Large intestine (tissue), 3 donors: ENCODE measurements at regions not wholly inside any gene's neighbourhood (a gene's known extent, or its start where the extent isn't known, plus 50 kb on each side); places are given as distances from the start of the nearest gene placed in this dataset.

ENCODE experiments used
- DNase-seq, 2 donors: peaks; one replicate each; pipeline versions ENCODE4 v3.0.0 to v3.0.0-alpha.2; 2013
- H3K27ac ChIP-seq: one replicate; pipeline ENCODE4 v1.5.1; 2013; ENCODE audit warnings: low read length
- H3K27me3 ChIP-seq: 2 replicates; pipeline ENCODE4 v1.6.1; 2013; ENCODE audit warnings: low read length; ENCODE audit not compliant: control insufficient read depth, insufficient read depth
- H3K36me3 ChIP-seq: 2 replicates; pipeline ENCODE4 v1.6.1; 2013; ENCODE audit warnings: low read length; ENCODE audit not compliant: control insufficient read depth, insufficient read depth
- H3K4me1 ChIP-seq: one replicate; pipeline ENCODE4 v1.6.1; 2013; ENCODE audit warnings: low read length; ENCODE audit not compliant: control insufficient read depth, insufficient read depth
- H3K4me3 ChIP-seq: one replicate; pipeline ENCODE4 v1.5.1; 2013; ENCODE audit warnings: low read length
- H3K9me3 ChIP-seq: one replicate; pipeline ENCODE4 v1.6.1; 2013; ENCODE audit warnings: mild to moderate bottlenecking, low read depth, low read length, moderate library complexity; ENCODE audit not compliant: control insufficient read depth
- WGBS: methylation state at CpG from one replicate; pipeline ENCODE4 v1.1.5; 2013; ENCODE audit warnings: low lambda C conversion rate; ENCODE audit not compliant: insufficient coverage; 5-methylcytosine and 5-hydroxymethylcytosine counted together

- no peaks in the 10 kb centered on the region for H3K27me3 ChIP-seq
- no peak overlapping the region for H3K4me3 ChIP-seq
- no peaks in the 10 kb centered on the region for H3K9me3 ChIP-seq
- no peaks in the 10 kb centered on the region for H3K36me3 ChIP-seq
- DNase-seq: no peak
- H3K4me1 ChIP-seq: no peaks in the 10 kb centered on the region
- WGBS: no CpG with 5 or more reads among the region's 3 CpGs
- H3K27ac ChIP-seq: no peak overlapping the region
Measured at GRCh38 chr10:108862676-108863350, 1060.5 kb downstream of the XPNPEP1 start.

GRCh38 chr10:108861181-108861754, 1062.0 kb downstream of the XPNPEP1 start:
- H3K27ac ChIP-seq: no peak overlapping the region
- H3K27me3 ChIP-seq: no peaks in the 10 kb centered on the region
- H3K4me3 ChIP-seq: no peak overlapping the region
- DNase-seq: no peak
- H3K36me3 ChIP-seq: no peaks in the 10 kb centered on the region
- no peaks in the 10 kb centered on the region for H3K9me3 ChIP-seq
- 80% methylated on average over 1 of the region's 5 CpGs for WGBS
- no peaks in the 10 kb centered on the region for H3K4me1 ChIP-seq

- Histone ChIP-seq H3K4me3 (no peak overlapping the region), H3K36me3 (no peaks in the 10 kb centered on the region), H3K27me3 (no peaks in the 10 kb centered on the region), H3K27ac (no peak overlapping the region), H3K9me3 (no peaks in the 10 kb centered on the region), H3K4me1 (no peaks in the 10 kb centered on the region)
- no peak for DNase-seq
- 100% methylated on average over 1 of the region's 4 CpGs for WGBS
Measured at GRCh38 chr10:108852211-108852610, 1071.1 kb downstream of the XPNPEP1 start.

- H3K27me3 ChIP-seq: no peaks in the 10 kb centered on the region
- H3K4me1 ChIP-seq: no peaks in the 10 kb centered on the region
- DNase-seq: no peak
- no peaks in the 10 kb centered on the region for H3K9me3 ChIP-seq
- WGBS: no CpG with 5 or more reads among the region's 1 CpG
- H3K27ac ChIP-seq: no peak overlapping the region
- no peak overlapping the region for H3K4me3 ChIP-seq
- no peaks in the 10 kb centered on the region for H3K36me3 ChIP-seq
Measured at GRCh38 chr10:108850138-108850854, 1073.0 kb downstream of the XPNPEP1 start.

- Histone ChIP-seq H3K27ac (no peak overlapping the region), H3K36me3 (no peaks in the 10 kb centered on the region), H3K4me1 (no peaks in the 10 kb centered on the region), H3K9me3 (no peaks in the 10 kb centered on the region), H3K27me3 (no peaks in the 10 kb centered on the region), H3K4me3 (no peak overlapping the region)
- WGBS: 75% methylated on average over 1 of the region's 2 CpGs
- DNase-seq: no peak
Measured at GRCh38 chr10:108849688-108850087, 1073.6 kb downstream of the XPNPEP1 start.

- no peak for DNase-seq
- Histone ChIP-seq H3K4me1 (no peaks in the 10 kb centered on the region), H3K36me3 (no peaks in the 10 kb centered on the region), H3K9me3 (no peaks in the 10 kb centered on the region), H3K27me3 (no peaks in the 10 kb centered on the region), H3K4me3 (no peak overlapping the region), H3K27ac (no peak overlapping the region)
Measured at GRCh38 chr10:108849186-108849585, 1074.1 kb downstream of the XPNPEP1 start.

- Histone ChIP-seq H3K27me3 (no peaks in the 10 kb centered on the region), H3K9me3 (no peaks in the 10 kb centered on the region), H3K27ac (no peak overlapping the region), H3K4me1 (no peaks in the 10 kb centered on the region), H3K36me3 (no peaks in the 10 kb centered on the region), H3K4me3 (no peak overlapping the region)
- WGBS: 85% methylated on average over 1 of the region's 1 CpG
- DNase-seq: no peak
Measured at GRCh38 chr10:108848046-108848445, 1075.3 kb downstream of the XPNPEP1 start.

- H3K4me3 ChIP-seq: no peak overlapping the region
- H3K4me1 ChIP-seq: no peaks in the 10 kb centered on the region
- no peaks in the 10 kb centered on the region for H3K9me3 ChIP-seq
- DNase-seq: no peak
- no peaks in the 10 kb centered on the region for H3K27me3 ChIP-seq
- 40% methylated on average over 1 of the region's 3 CpGs for WGBS
- no peaks in the 10 kb centered on the region for H3K36me3 ChIP-seq
- H3K27ac ChIP-seq: no peak overlapping the region
Measured at GRCh38 chr10:108840944-108841343, 1082.4 kb downstream of the XPNPEP1 start.

GRCh38 chr10:108836362-108836761, 1086.9 kb downstream of the XPNPEP1 start:
- H3K9me3 ChIP-seq: no peaks in the 10 kb centered on the region
- no peaks in the 10 kb centered on the region for H3K4me1 ChIP-seq
- no peaks in the 10 kb centered on the region for H3K27me3 ChIP-seq
- no peak overlapping the region for H3K4me3 ChIP-seq
- no peak overlapping the region for H3K27ac ChIP-seq
- DNase-seq: no peak
- H3K36me3 ChIP-seq: no peaks in the 10 kb centered on the region
- WGBS: 89% methylated on average over 4 of the region's 5 CpGs

GRCh38 chr10:108822026-108822425, 1101.3 kb downstream of the XPNPEP1 start:
- H3K36me3 ChIP-seq: no peaks in the 10 kb centered on the region
- no peak overlapping the region for H3K27ac ChIP-seq
- DNase-seq: no peak
- H3K9me3 ChIP-seq: no peaks in the 10 kb centered on the region
- H3K4me3 ChIP-seq: no peak overlapping the region
- H3K4me1 ChIP-seq: no peaks in the 10 kb centered on the region
- H3K27me3 ChIP-seq: no peaks in the 10 kb centered on the region

GRCh38 chr10:108819302-108819701, 1104.0 kb downstream of the XPNPEP1 start:
- Histone ChIP-seq H3K27me3 (no peaks in the 10 kb centered on the region), H3K4me3 (no peak overlapping the region), H3K27ac (no peak overlapping the region), H3K36me3 (no peaks in the 10 kb centered on the region), H3K9me3 (no peaks in the 10 kb centered on the region), H3K4me1 (no peaks in the 10 kb centered on the region)
- no peak for DNase-seq
- WGBS: no CpG with 5 or more reads among the region's 1 CpG
